Ectodermal cell (in vitro differentiated cells): ENCODE measurements at regions not wholly inside any gene's neighbourhood (a gene's known extent, or its start where the extent isn't known, plus 50 kb on each side); places are given as distances from the start of the nearest gene placed in this dataset.
"Not testable (repeated sequence)": the region's sequence is repeated elsewhere in the genome, so short reads cannot be mapped to it uniquely, and the experiment has no call there.

Experiments used
- H3K27ac ChIP-seq: 2 replicates; pipeline ENCODE4 v1.7.0; 2013; ENCODE audit warnings: mild to moderate bottlenecking, low read depth, low read length; ENCODE audit not compliant: insufficient read depth, poor library complexity, severe bottlenecking
- H3K27me3 ChIP-seq: 2 replicates; pipeline ENCODE4 v1.7.0; 2013; ENCODE audit warnings: mild to moderate bottlenecking, low read length; ENCODE audit not compliant: insufficient read depth, control insufficient read depth, poor library complexity, severe bottlenecking
- H3K36me3 ChIP-seq: one replicate; pipeline ENCODE4 v1.7.0; 2013; ENCODE audit warnings: low read length; ENCODE audit not compliant: control insufficient read depth, insufficient read depth
- H3K4me1 ChIP-seq: one replicate; pipeline ENCODE4 v1.7.0; 2013; ENCODE audit warnings: low read length; ENCODE audit not compliant: control insufficient read depth, insufficient read depth
- H3K4me3 ChIP-seq: 2 replicates; pipeline ENCODE4 v1.7.0; 2013; ENCODE audit warnings: low read depth, low read length, control low read depth; ENCODE audit not compliant: insufficient read depth
- H3K9me3 ChIP-seq: 2 replicates; pipeline ENCODE4 v1.7.0; 2013; ENCODE audit warnings: mild to moderate bottlenecking, low read length, moderate library complexity; ENCODE audit not compliant: control insufficient read depth
- WGBS, 2 experiments: methylation state at CpG; one replicate each; pipeline ENCODE4 v1.1.7; 2013; ENCODE audit warnings: missing lambda C conversion rate in 2 of 2; 5-methylcytosine and 5-hydroxymethylcytosine counted together

- no peaks in the 10 kb centered on the region for H3K9me3 ChIP-seq
- no peaks in the 10 kb centered on the region for H3K36me3 ChIP-seq
- no peaks in the 10 kb centered on the region for H3K4me1 ChIP-seq
- WGBS, 2 experiments = 92 to 93% methylated on average over 17 of the region's 17 CpGs
- H3K27ac ChIP-seq = no peak overlapping the region
- no peak overlapping the region for H3K4me3 ChIP-seq
- no peaks in the 10 kb centered on the region for H3K27me3 ChIP-seq
Measured at GRCh38 chr12:124085419-124086296, 112.6 kb downstream of the ZNF664 start.

- H3K4me3 ChIP-seq = no peak overlapping the region
- H3K4me1 ChIP-seq = no peaks in the 10 kb centered on the region
- H3K27ac ChIP-seq = no peak overlapping the region
- no peaks in the 10 kb centered on the region for H3K27me3 ChIP-seq
- 94 to 98% methylated on average over 7 of the region's 7 CpGs for WGBS, 2 experiments
- no peaks in the 10 kb centered on the region for H3K36me3 ChIP-seq
- no peaks in the 10 kb centered on the region for H3K9me3 ChIP-seq
Measured at GRCh38 chr12:124086299-124086898, 113.4 kb downstream of the ZNF664 start.

- H3K9me3 ChIP-seq = no peaks in the 10 kb centered on the region
- no peaks in the 10 kb centered on the region for H3K27me3 ChIP-seq
- no peak overlapping the region for H3K27ac ChIP-seq
- no peaks in the 10 kb centered on the region for H3K4me1 ChIP-seq
- H3K4me3 ChIP-seq = no peak overlapping the region
- H3K36me3 ChIP-seq = no peaks in the 10 kb centered on the region
- 89 to 91% methylated on average over 10 of the region's 10 CpGs for WGBS, 2 experiments
Measured at GRCh38 chr12:124087266-124088051, 114.4 kb downstream of the ZNF664 start.

- Histone ChIP-seq H3K9me3 (no peaks in the 10 kb centered on the region), H3K27ac (no peak overlapping the region), H3K4me1 (no peaks in the 10 kb centered on the region), H3K4me3 (no peak overlapping the region), H3K36me3 (no peaks in the 10 kb centered on the region), H3K27me3 (no peaks in the 10 kb centered on the region)
- 91 to 93% methylated on average over 16 of the region's 16 CpGs for WGBS, 2 experiments
Measured at GRCh38 chr12:124088217-124088907, 115.3 kb downstream of the ZNF664 start.

DNA sequence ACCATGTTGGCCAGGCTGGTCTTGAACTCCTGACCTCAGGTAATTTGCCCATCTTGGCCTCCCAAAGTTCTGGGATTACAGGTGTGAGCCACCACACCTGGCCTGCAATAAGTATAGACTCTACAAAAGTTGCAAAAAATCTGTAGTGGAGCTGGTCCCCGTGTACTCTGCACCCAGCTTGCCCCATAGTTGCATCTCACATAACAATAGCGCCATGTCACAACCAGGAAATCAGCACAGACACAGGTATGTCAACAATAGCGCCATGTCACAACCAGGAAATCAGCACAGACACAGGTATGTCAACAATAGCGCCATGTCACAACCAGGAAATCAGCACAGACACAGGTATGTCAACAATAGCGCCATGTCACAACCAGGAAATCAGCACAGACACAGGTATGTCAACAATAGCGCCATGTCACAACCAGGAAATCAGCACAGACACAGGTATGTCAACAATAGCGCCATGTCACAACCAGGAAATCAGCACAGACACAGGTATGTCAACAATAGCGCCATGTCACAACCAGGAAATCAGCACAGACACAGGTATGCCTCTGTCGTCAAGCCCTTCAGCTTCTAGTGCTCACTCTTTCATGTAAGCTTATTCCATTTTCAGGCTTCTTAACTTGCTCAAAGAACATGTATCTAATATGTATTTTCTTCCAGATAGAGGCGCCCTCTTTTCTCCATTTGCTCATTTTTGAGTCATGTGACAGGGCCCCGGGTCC lies 116.3 kb downstream of the ZNF664 start:
- 89 to 98% methylated on average over 5 to 7 of the region's 11 CpGs for WGBS, 2 experiments
- H3K4me1 ChIP-seq, H3K36me3 ChIP-seq, H3K4me3 ChIP-seq, H3K27me3 ChIP-seq, H3K9me3 ChIP-seq, H3K27ac ChIP-seq: not testable (repeated sequence)

DNA sequence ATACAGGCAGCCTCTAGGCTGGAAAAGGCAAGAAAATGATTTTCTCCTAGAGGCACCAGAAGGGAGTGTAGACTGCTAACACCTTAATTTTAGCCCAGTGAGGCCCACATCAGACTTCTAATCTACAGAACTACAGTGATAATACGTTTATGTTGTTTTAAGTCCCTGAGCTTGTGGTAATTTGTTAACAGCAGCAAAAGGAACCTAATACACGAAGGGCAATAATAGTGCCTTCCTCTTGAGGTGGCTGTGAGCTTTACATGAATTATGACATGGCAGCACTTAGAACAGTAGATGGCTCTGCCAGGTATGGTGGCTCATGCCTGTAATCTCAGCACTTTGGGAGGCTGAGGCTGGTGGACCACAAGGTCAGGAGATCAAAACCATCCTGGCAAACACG lies 118.8 kb downstream of the ZNF664 start:
- H3K27ac ChIP-seq = no peak overlapping the region
- H3K27me3 ChIP-seq = no peaks in the 10 kb centered on the region
- no peaks in the 10 kb centered on the region for H3K4me1 ChIP-seq
- no peak overlapping the region for H3K4me3 ChIP-seq
- WGBS, 2 experiments = 95 to 97% methylated on average over 3 of the region's 3 CpGs
- H3K9me3 ChIP-seq = no peaks in the 10 kb centered on the region
- no peaks in the 10 kb centered on the region for H3K36me3 ChIP-seq

DNA sequence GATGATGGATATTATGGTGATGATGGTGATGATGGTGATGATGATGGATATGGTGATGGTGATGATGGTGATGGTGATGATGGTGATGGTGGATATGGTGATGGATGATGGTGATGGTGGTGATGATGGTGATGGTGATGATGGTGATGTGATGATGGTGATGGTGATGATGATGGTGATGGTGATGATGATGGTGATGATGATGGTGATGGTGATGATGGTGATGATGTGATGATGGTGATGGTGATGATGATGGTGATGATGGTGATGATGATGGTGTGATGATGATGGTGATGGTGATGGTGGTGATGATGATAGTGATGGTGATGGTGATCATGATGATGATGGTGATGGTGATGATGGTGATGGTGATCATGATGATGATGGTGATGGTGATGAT lies 119.5 kb downstream of the ZNF664 start:
- not testable (repeated sequence) for H3K4me1 ChIP-seq, H3K27ac ChIP-seq, H3K4me3 ChIP-seq, H3K27me3 ChIP-seq, H3K9me3 ChIP-seq, H3K36me3 ChIP-seq

DNA sequence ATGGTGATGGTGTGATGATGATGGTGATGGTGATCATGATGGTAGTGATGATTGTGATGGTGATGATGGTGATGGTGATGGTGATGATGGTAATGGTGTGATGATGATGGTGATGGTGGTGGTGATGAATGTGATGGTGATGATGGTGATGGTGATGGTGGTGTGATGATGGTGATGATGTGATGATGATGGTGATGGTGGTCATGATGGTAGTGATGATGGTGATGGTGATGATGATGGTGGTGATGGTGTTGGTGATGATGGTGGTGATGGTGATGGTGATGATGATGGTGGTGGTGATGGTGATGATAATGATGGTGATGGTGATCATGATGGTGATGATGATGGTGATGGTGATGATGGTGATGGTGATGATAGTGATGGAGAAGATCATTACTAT lies 120.3 kb downstream of the ZNF664 start:
- H3K4me3 ChIP-seq = no peak overlapping the region
- peaks cover 7% of the 10 kb centered on the region for H3K4me1 ChIP-seq
- H3K9me3 ChIP-seq = no peaks in the 10 kb centered on the region
- H3K27me3 ChIP-seq = no peaks in the 10 kb centered on the region
- no peaks in the 10 kb centered on the region for H3K36me3 ChIP-seq
- H3K27ac ChIP-seq = no peak overlapping the region

DNA sequence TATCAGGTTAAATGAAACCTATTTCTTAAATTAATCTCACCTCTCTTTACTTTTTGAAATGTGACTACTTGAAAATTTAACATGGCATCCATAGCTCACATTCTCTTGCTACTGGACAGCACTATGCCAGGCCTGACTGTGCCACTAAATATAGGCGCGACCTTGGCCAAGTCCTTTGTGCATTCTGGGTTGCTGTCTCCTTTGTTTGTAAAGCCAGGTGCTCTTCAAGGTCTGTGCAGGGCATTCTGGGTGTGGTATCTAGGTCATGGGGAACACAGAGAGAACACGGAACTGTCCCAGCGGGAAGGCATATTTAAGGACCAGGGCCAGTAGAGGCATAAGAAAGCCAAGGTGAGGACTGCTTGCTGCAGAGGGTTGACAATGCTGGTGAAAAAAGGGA lies 121.2 kb downstream of the ZNF664 start:
- Histone ChIP-seq H3K4me1 (peaks cover 15% of the 10 kb centered on the region), H3K9me3 (no peaks in the 10 kb centered on the region), H3K27ac (no peak overlapping the region), H3K27me3 (no peaks in the 10 kb centered on the region), H3K4me3 (no peak overlapping the region), H3K36me3 (no peaks in the 10 kb centered on the region)
- WGBS, 2 experiments = 97 to 98% methylated on average over 4 of the region's 4 CpGs
